ENCODE measurements at regions not wholly inside any gene's neighbourhood (a gene's known extent, or its start where the extent isn't known, plus 50 kb on each side); places are given as distances from the start of the nearest gene placed in this dataset.

- H3K4me1 ChIP-seq (ENCODE audit: insufficient read depth, low read length): no peaks in the 10 kb centered on the region
- H2AFZ ChIP-seq (ENCODE audit: low read depth, low read length): no peak overlapping the region
- no peak overlapping the region for H3K4me2 ChIP-seq (ENCODE audit: insufficient read depth, low read length)
- TF ChIP-seq CTCF (IDR thresholded peaks at IDR 0.05; ENCODE audit: borderline replicate concordance, extremely low read depth, low read length, poor library complexity, severe bottlenecking): no peak
- no peak for TF ChIP-seq EZH2 (IDR thresholded peaks at IDR 0.05; ENCODE audit: borderline replicate concordance, low read depth, low read length, severe bottlenecking)
- no peak overlapping the region for H3K4me3 ChIP-seq (ENCODE audit: low read depth in 1 of 2, low read length in 2 of 2)
- H3K36me3 ChIP-seq (ENCODE audit: insufficient read depth, low read length): no peaks in the 10 kb centered on the region
- peaks cover 3% of the 10 kb centered on the region for H3K27me3 ChIP-seq (ENCODE audit: insufficient read depth, low read length, poor library complexity)
- H3K79me2 ChIP-seq (ENCODE audit: insufficient read depth, low read length): no peaks in the 10 kb centered on the region
- no peak overlapping the region for H3K9ac ChIP-seq (ENCODE audit: low read depth, low read length)
- ATAC-seq (ENCODE audit: insufficient read depth, low read depth) (no peak), DNase-seq (no peak)
- no peaks in the 10 kb centered on the region for H4K20me1 ChIP-seq (ENCODE audit: insufficient read depth, low read length)
- H3K27ac ChIP-seq (ENCODE audit: low read length): no peak overlapping the region
- H3K9me3 ChIP-seq (ENCODE audit: insufficient read depth, low read length, severe bottlenecking): no peaks in the 10 kb centered on the region
Measured at GRCh38 chr12:88383405-88383804, 196.9 kb downstream of the KITLG start.

- H3K4me1 ChIP-seq (ENCODE audit: insufficient read depth, low read length): no peaks in the 10 kb centered on the region
- H3K4me3 ChIP-seq (ENCODE audit: low read depth in 1 of 2, low read length in 2 of 2): no peak overlapping the region
- H3K4me2 ChIP-seq (ENCODE audit: insufficient read depth, low read length): no peak overlapping the region
- no peak overlapping the region for H2AFZ ChIP-seq (ENCODE audit: low read depth, low read length)
- H3K27me3 ChIP-seq (ENCODE audit: insufficient read depth, low read length, poor library complexity): peaks cover 7% of the 10 kb centered on the region
- no peak overlapping the region for H3K9ac ChIP-seq (ENCODE audit: low read depth, low read length)
- H3K27ac ChIP-seq (ENCODE audit: low read length): no peak overlapping the region
- H4K20me1 ChIP-seq (ENCODE audit: insufficient read depth, low read length): no peaks in the 10 kb centered on the region
- DNase-seq (no peak), ATAC-seq (ENCODE audit: insufficient read depth, low read depth) (no peak)
- TF ChIP-seq EZH2 (IDR thresholded peaks at IDR 0.05; ENCODE audit: borderline replicate concordance, low read depth, low read length, severe bottlenecking) (no peak), CTCF (IDR thresholded peaks at IDR 0.05; ENCODE audit: borderline replicate concordance, extremely low read depth, low read length, poor library complexity, severe bottlenecking) (no peak)
- H3K36me3 ChIP-seq (ENCODE audit: insufficient read depth, low read length): no peaks in the 10 kb centered on the region
- no peaks in the 10 kb centered on the region for H3K79me2 ChIP-seq (ENCODE audit: insufficient read depth, low read length)
- H3K9me3 ChIP-seq (ENCODE audit: insufficient read depth, low read length, severe bottlenecking): no peaks in the 10 kb centered on the region
Measured at GRCh38 chr12:88388566-88389540, 191.4 kb downstream of the KITLG start.

- Histone ChIP-seq H3K4me1 (ENCODE audit: insufficient read depth, low read length) (no peaks in the 10 kb centered on the region), H3K9me3 (ENCODE audit: insufficient read depth, low read length, severe bottlenecking) (no peaks in the 10 kb centered on the region)
Measured at GRCh38 chr12:88390811-88391210, 189.5 kb downstream of the KITLG start.

More at GRCh38 chr12:88390811-88391210, 189.5 kb downstream of the KITLG start:
- Histone ChIP-seq H3K27me3 (ENCODE audit: insufficient read depth, low read length, poor library complexity) (peaks cover 7% of the 10 kb centered on the region), H3K4me2 (ENCODE audit: insufficient read depth, low read length) (no peak overlapping the region), H4K20me1 (ENCODE audit: insufficient read depth, low read length) (no peaks in the 10 kb centered on the region), H3K79me2 (ENCODE audit: insufficient read depth, low read length) (no peaks in the 10 kb centered on the region), H3K4me3 (ENCODE audit: low read depth in 1 of 2, low read length in 2 of 2) (no peak overlapping the region), H3K36me3 (ENCODE audit: insufficient read depth, low read length) (no peaks in the 10 kb centered on the region), H2AFZ (ENCODE audit: low read depth, low read length) (no peak overlapping the region), H3K9ac (ENCODE audit: low read depth, low read length) (no peak overlapping the region), H3K27ac (ENCODE audit: low read length) (no peak overlapping the region)
- TF ChIP-seq EZH2 (IDR thresholded peaks at IDR 0.05; ENCODE audit: borderline replicate concordance, low read depth, low read length, severe bottlenecking) (no peak), CTCF (IDR thresholded peaks at IDR 0.05; ENCODE audit: borderline replicate concordance, extremely low read depth, low read length, poor library complexity, severe bottlenecking) (no peak)
- DNase-seq (no peak), ATAC-seq (ENCODE audit: insufficient read depth, low read depth) (no peak)

Data from DND-41 (cell line).